ENCODE measurements at regions not wholly inside any gene's neighbourhood (a gene's known extent, or its start where the extent isn't known, plus 50 kb on each side); places are given as distances from the start of the nearest gene placed in this dataset.

GRCh38 chr3:187871848-187872247 is 126.6 kb upstream of the BCL6 start:
- Histone ChIP-seq H3K4me1 (ENCODE audit: control insufficient read depth in 1 of 2, insufficient read depth in 2 of 2, low read length in 2 of 2) (peaks cover 0 to 6% of the 10 kb centered on the region in 2 donors), H3K79me2 (ENCODE audit: insufficient read depth, low read length) (no peaks in the 10 kb centered on the region), H3K4me3 (replicated peaks in 1 of 3; ENCODE audit: low read depth in 2 of 3, low read length in 3 of 3) (no peak overlapping the region), H3K27me3 (ENCODE audit: control insufficient read depth in 2 of 2, insufficient read depth in 2 of 2, low read length in 2 of 2) (no peaks in the 10 kb centered on the region), H3K9me3 (replicated peaks in 1 of 2; ENCODE audit: control insufficient read depth in 1 of 2, insufficient read depth in 1 of 2, low read length in 2 of 2) (no peaks in the 10 kb centered on the region), H2AFZ (ENCODE audit: insufficient read depth, low read depth, low read length, poor library complexity, severe bottlenecking) (no peak overlapping the region), H3K36me3 (replicated peaks in 1 of 2; ENCODE audit: control insufficient read depth in 1 of 2, insufficient read depth in 2 of 2, low read length in 2 of 2) (no peaks in the 10 kb centered on the region), H3K9ac (ENCODE audit: insufficient read depth, low read length, poor library complexity, severe bottlenecking) (no peak overlapping the region), H4K20me1 (ENCODE audit: insufficient read depth, low read length) (no peaks in the 10 kb centered on the region), H3K4me2 (replicated peaks; ENCODE audit: extremely low read depth, low read length, poor library complexity, severe bottlenecking) (no peak overlapping the region), H3K27ac (ENCODE audit: low read depth in 1 of 2, low read length in 2 of 2) (no peak overlapping the region)
- H3K27me3 Mint-ChIP-seq (ENCODE audit: low read depth in 3 of 3), result peaks cover 0 to 2% (median 1%) of the 10 kb centered on the region in 3 donors
- DNase-seq, result no peak
- H3K27ac Mint-ChIP-seq, result no peak overlapping the region
- no peaks in the 10 kb centered on the region for H3K36me3 Mint-ChIP-seq
- H3K4me3 Mint-ChIP-seq, result no peak overlapping the region
- no peaks in the 10 kb centered on the region for H3K9me3 Mint-ChIP-seq
- intact Hi-C loops (cut with micrococcal nuclease), result no loop called here
- TF ChIP-seq, protein P1, sequence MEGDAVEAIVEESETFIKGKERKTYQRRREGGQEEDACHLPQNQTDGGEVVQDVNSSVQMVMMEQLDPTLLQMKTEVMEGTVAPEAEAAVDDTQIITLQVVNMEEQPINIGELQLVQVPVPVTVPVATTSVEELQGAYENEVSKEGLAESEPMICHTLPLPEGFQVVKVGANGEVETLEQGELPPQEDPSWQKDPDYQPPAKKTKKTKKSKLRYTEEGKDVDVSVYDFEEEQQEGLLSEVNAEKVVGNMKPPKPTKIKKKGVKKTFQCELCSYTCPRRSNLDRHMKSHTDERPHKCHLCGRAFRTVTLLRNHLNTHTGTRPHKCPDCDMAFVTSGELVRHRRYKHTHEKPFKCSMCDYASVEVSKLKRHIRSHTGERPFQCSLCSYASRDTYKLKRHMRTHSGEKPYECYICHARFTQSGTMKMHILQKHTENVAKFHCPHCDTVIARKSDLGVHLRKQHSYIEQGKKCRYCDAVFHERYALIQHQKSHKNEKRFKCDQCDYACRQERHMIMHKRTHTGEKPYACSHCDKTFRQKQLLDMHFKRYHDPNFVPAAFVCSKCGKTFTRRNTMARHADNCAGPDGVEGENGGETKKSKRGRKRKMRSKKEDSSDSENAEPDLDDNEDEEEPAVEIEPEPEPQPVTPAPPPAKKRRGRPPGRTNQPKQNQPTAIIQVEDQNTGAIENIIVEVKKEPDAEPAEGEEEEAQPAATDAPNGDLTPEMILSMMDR (IDR thresholded peaks at IDR 0.05), result no peak
- peaks cover 7% of the 10 kb centered on the region for H3K4me1 Mint-ChIP-seq
- 80% methylated on average over 1 of the region's 1 CpG for WGBS (ENCODE audit: insufficient coverage)

DNA sequence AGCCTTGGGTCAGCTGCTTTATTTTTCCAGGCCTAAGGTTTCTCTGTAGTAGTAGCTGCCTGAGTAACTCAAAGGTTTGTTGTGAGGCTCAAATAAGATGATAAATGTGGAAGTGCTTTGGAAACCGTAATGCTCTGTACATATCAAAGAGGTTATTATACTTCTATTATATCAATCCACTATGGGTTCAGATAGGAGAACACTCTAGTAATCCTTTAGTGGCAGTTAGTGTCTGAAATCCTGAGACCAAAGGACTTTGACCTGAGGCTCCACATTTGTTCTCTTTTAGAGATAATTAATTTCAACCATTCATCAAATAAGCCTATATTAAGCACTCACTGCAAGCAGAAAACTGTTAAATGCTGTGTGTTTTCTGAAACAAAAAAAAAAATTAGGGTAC is 128.6 kb upstream of the BCL6 start:
- Histone ChIP-seq H3K27ac (ENCODE audit: low read depth in 1 of 2, low read length in 2 of 2) (no peak overlapping the region), H3K79me2 (ENCODE audit: insufficient read depth, low read length) (no peaks in the 10 kb centered on the region), H3K4me1 (ENCODE audit: control insufficient read depth in 1 of 2, insufficient read depth in 2 of 2, low read length in 2 of 2) (peaks cover 6 to 7% of the 10 kb centered on the region in 2 donors), H4K20me1 (ENCODE audit: insufficient read depth, low read length) (no peaks in the 10 kb centered on the region), H3K4me3 (replicated peaks in 1 of 3; ENCODE audit: low read depth in 2 of 3, low read length in 3 of 3) (no peak overlapping the region), H3K27me3 (ENCODE audit: control insufficient read depth in 2 of 2, insufficient read depth in 2 of 2, low read length in 2 of 2) (no peaks in the 10 kb centered on the region), H3K9ac (ENCODE audit: insufficient read depth, low read length, poor library complexity, severe bottlenecking) (no peak overlapping the region), H2AFZ (ENCODE audit: insufficient read depth, low read depth, low read length, poor library complexity, severe bottlenecking) (no peak overlapping the region), H3K36me3 (replicated peaks in 1 of 2; ENCODE audit: control insufficient read depth in 1 of 2, insufficient read depth in 2 of 2, low read length in 2 of 2) (no peaks in the 10 kb centered on the region), H3K9me3 (replicated peaks in 1 of 2; ENCODE audit: control insufficient read depth in 1 of 2, insufficient read depth in 1 of 2, low read length in 2 of 2) (no peaks in the 10 kb centered on the region), H3K4me2 (replicated peaks; ENCODE audit: extremely low read depth, low read length, poor library complexity, severe bottlenecking) (no peak overlapping the region)
- TF ChIP-seq, protein P1 (IDR thresholded peaks at IDR 0.05), result no peak
- peaks cover 0 to 2% (median 1%) of the 10 kb centered on the region in 3 donors for H3K27me3 Mint-ChIP-seq (ENCODE audit: low read depth in 3 of 3)
- no peak overlapping the region for H3K4me3 Mint-ChIP-seq
- H3K27ac Mint-ChIP-seq, result no peak overlapping the region
- intact Hi-C loops (cut with micrococcal nuclease), result no loop called here
- H3K4me1 Mint-ChIP-seq, result peaks cover 12% of the 10 kb centered on the region
- H3K36me3 Mint-ChIP-seq, result no peaks in the 10 kb centered on the region
- H3K9me3 Mint-ChIP-seq, result no peaks in the 10 kb centered on the region
- DNase-seq, result no peak
- WGBS (ENCODE audit: insufficient coverage), result no CpG with 5 or more reads among the region's 1 CpG

Measured in CD14-positive monocyte (primary cell).